ENCODE measurements at regions not wholly inside any gene's neighbourhood (a gene's known extent, or its start where the extent isn't known, plus 50 kb on each side); places are given as distances from the start of the nearest gene placed in this dataset.

DNA sequence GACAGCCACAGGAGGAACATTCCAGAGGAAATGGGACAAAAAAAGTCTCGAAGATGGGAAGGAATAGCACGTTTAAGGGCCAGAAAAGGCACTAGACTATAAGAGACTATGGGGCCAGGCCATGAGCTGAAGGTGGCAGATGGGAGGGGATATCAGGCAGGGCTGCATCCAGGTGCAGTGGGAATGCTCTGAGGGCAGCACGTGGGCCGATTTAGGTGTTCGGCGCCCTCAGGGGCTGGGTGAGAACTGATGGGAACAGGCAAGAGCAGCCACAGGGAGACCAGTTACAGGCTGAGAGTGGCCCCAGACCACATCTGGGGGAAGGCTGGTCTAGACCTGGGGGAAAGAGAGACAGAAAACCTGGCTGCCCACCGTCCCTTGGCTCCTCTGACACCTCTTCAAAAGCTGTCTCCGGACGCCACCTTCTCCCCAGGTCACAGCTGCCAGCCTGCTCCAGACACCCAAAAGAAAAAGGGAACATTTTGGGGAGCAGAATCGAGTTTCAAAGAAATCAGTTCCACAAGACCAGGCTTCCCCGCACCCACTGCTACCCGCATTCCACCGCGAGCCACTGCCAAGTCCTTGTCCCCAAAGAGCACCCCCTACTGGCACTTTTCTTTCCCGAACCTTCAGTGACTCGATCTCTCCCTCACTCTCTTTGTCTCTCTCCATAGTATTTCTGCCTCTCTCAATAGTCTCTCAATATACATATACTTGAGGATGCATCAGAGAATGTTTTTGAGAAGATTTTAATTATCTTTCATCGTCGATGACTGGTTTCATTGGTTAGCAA, 190.1 kb upstream of the AGAP1 start:
- Histone ChIP-seq H3K27me3 (ENCODE audit: control insufficient read depth, insufficient read depth, low read length) (no peaks in the 10 kb centered on the region), H3K9me3 (ENCODE audit: control insufficient read depth in 2 of 3, insufficient read depth in 1 of 3, low read length in 3 of 3) (no peaks in the 10 kb centered on the region), H3K4me3 (ENCODE audit: low read length in 3 of 3) (no peak overlapping the region), H3K36me3 (ENCODE audit: control insufficient read depth in 2 of 3, insufficient read depth in 3 of 3, low read length in 3 of 3) (no peaks in the 10 kb centered on the region), H3K27ac (ENCODE audit: low read depth in 2 of 2, low read length in 2 of 2) (no peak overlapping the region), H3K4me1 (ENCODE audit: control insufficient read depth in 2 of 3, insufficient read depth in 2 of 3, low read depth in 1 of 3, low read length in 3 of 3) (peaks cover 0 to 15% (median 2%) of the 10 kb centered on the region in 3 donors), H3K9ac (ENCODE audit: low read length in 3 of 3) (no peak overlapping the region)
- FAIRE-seq, result no peak
- intact Hi-C loops (cut with DNase I), result no loop called here
- no peak for DNase-seq
- TF ChIP-seq, protein P1, sequence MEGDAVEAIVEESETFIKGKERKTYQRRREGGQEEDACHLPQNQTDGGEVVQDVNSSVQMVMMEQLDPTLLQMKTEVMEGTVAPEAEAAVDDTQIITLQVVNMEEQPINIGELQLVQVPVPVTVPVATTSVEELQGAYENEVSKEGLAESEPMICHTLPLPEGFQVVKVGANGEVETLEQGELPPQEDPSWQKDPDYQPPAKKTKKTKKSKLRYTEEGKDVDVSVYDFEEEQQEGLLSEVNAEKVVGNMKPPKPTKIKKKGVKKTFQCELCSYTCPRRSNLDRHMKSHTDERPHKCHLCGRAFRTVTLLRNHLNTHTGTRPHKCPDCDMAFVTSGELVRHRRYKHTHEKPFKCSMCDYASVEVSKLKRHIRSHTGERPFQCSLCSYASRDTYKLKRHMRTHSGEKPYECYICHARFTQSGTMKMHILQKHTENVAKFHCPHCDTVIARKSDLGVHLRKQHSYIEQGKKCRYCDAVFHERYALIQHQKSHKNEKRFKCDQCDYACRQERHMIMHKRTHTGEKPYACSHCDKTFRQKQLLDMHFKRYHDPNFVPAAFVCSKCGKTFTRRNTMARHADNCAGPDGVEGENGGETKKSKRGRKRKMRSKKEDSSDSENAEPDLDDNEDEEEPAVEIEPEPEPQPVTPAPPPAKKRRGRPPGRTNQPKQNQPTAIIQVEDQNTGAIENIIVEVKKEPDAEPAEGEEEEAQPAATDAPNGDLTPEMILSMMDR (IDR thresholded peaks at IDR 0.05; ENCODE audit: borderline replicate concordance, extremely low read depth, insufficient read depth), result no peak

- intact Hi-C loops (cut with DNase I), result no loop called here
- Histone ChIP-seq H3K4me1 (ENCODE audit: control insufficient read depth in 2 of 3, insufficient read depth in 2 of 3, low read depth in 1 of 3, low read length in 3 of 3) (peaks cover 0 to 11% (median under 1%) of the 10 kb centered on the region in 3 donors), H3K27ac (ENCODE audit: low read depth in 2 of 2, low read length in 2 of 2) (no peak overlapping the region), H3K9me3 (ENCODE audit: control insufficient read depth in 2 of 3, insufficient read depth in 1 of 3, low read length in 3 of 3) (no peaks in the 10 kb centered on the region), H3K9ac (ENCODE audit: low read length in 3 of 3) (no peak overlapping the region), H3K36me3 (ENCODE audit: control insufficient read depth in 2 of 3, insufficient read depth in 3 of 3, low read length in 3 of 3) (no peaks in the 10 kb centered on the region), H3K4me3 (ENCODE audit: low read length in 3 of 3) (no peak overlapping the region), H3K27me3 (ENCODE audit: control insufficient read depth, insufficient read depth, low read length) (no peaks in the 10 kb centered on the region)
- DNase-seq (no peak), FAIRE-seq (no peak)
- TF ChIP-seq, protein P1 (IDR thresholded peaks at IDR 0.05; ENCODE audit: borderline replicate concordance, extremely low read depth, insufficient read depth), result no peak
Observed at GRCh38 chr2:235305678-235306077, 188.2 kb upstream of the AGAP1 start.

DNA sequence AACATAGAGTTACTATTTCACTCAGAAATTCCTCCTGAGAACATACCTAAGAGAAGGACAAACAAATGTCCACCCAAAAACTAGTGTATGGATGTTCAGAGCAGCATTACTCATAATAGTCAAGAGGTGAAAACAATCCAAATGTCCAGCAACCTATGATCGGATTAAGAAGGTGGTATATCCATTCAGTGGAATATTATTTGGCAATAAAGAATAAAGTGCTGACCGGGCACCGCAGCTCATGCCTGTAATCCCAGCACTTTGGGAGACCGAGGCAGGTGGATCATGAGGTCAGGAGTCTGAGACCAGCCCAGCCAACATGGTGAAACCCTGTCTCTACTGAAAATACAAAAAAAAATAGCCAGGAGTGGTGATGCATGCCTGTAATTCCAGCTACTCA, 182.8 kb upstream of the AGAP1 start:
- Histone ChIP-seq H3K4me1 (ENCODE audit: control insufficient read depth in 2 of 3, insufficient read depth in 2 of 3, low read depth in 1 of 3, low read length in 3 of 3) (no peaks in the 10 kb centered on the region), H3K9ac (ENCODE audit: low read length in 3 of 3) (no peak overlapping the region), H3K36me3 (ENCODE audit: control insufficient read depth in 2 of 3, insufficient read depth in 3 of 3, low read length in 3 of 3) (no peaks in the 10 kb centered on the region), H3K27ac (ENCODE audit: low read depth in 2 of 2, low read length in 2 of 2) (no peak overlapping the region), H3K27me3 (ENCODE audit: control insufficient read depth, insufficient read depth, low read length) (no peaks in the 10 kb centered on the region), H3K4me3 (ENCODE audit: low read length in 3 of 3) (no peak overlapping the region), H3K9me3 (ENCODE audit: control insufficient read depth in 2 of 3, insufficient read depth in 1 of 3, low read length in 3 of 3) (no peaks in the 10 kb centered on the region)
- DNase-seq (no peak), FAIRE-seq (no peak)
- TF ChIP-seq, protein P1 (IDR thresholded peaks at IDR 0.05; ENCODE audit: borderline replicate concordance, extremely low read depth, insufficient read depth), result no peak
- intact Hi-C loops (cut with DNase I), result no loop called here
